IPS-18c (cell line): ENCODE measurements at regions not wholly inside any gene's neighbourhood (a gene's known extent, or its start where the extent isn't known, plus 50 kb on each side); places are given as distances from the start of the nearest gene placed in this dataset.

ENCODE experiments used
- H3K4me3 ChIP-seq: 2 replicates; pipeline ENCODE4 v1.7.0; 2013; ENCODE audit warnings: low read depth, mild to moderate bottlenecking, low read length, moderate library complexity; ENCODE audit not compliant: insufficient read depth
- H3K9me3 ChIP-seq: one replicate; pipeline ENCODE4 v1.6.1; 2013; ENCODE audit warnings: mild to moderate bottlenecking, low read length, moderate library complexity; ENCODE audit not compliant: control insufficient read depth, insufficient read depth

- H3K4me3 ChIP-seq = no peak overlapping the region
- no peaks in the 10 kb centered on the region for H3K9me3 ChIP-seq
These were observed 335.8 kb downstream of the TRIB2 start for GRCh38 chr2:13052547-13052946.

GRCh38 chr2:13056259-13056843 is 339.6 kb downstream of the TRIB2 start:
- no peaks in the 10 kb centered on the region for H3K9me3 ChIP-seq

GRCh38 chr2:13057671-13058070 is 340.9 kb downstream of the TRIB2 start:
- no peaks in the 10 kb centered on the region for H3K9me3 ChIP-seq
- no peak overlapping the region for H3K4me3 ChIP-seq

More at GRCh38 chr2:13056259-13056843, 339.6 kb downstream of the TRIB2 start:
- no peak overlapping the region for H3K4me3 ChIP-seq

- H3K4me3 ChIP-seq = no peak overlapping the region
- H3K9me3 ChIP-seq = no peaks in the 10 kb centered on the region
These were observed 349.9 kb downstream of the TRIB2 start for GRCh38 chr2:13066676-13067075.

- no peaks in the 10 kb centered on the region for H3K9me3 ChIP-seq
- H3K4me3 ChIP-seq = no peak overlapping the region
These were observed 350.8 kb downstream of the TRIB2 start for GRCh38 chr2:13067508-13067907.

GRCh38 chr2:13089971-13090370 is 373.2 kb downstream of the TRIB2 start:
- no peaks in the 10 kb centered on the region for H3K9me3 ChIP-seq
- H3K4me3 ChIP-seq = no peak overlapping the region

- Histone ChIP-seq H3K9me3 (no peaks in the 10 kb centered on the region), H3K4me3 (no peak overlapping the region)
These were observed 374.7 kb downstream of the TRIB2 start for GRCh38 chr2:13091455-13091854.

GRCh38 chr2:13091861-13092378 is 375.2 kb downstream of the TRIB2 start:
- no peak overlapping the region for H3K4me3 ChIP-seq
- H3K9me3 ChIP-seq = no peaks in the 10 kb centered on the region

GRCh38 chr2:13093416-13093991 is 376.8 kb downstream of the TRIB2 start:
- Histone ChIP-seq H3K9me3 (no peaks in the 10 kb centered on the region), H3K4me3 (no peak overlapping the region)

GRCh38 chr2:13102397-13103063 is 385.8 kb downstream of the TRIB2 start:
- H3K4me3 ChIP-seq = no peak overlapping the region
- H3K9me3 ChIP-seq = no peaks in the 10 kb centered on the region

GRCh38 chr2:13103151-13103550 is 386.4 kb downstream of the TRIB2 start:
- Histone ChIP-seq H3K9me3 (no peaks in the 10 kb centered on the region), H3K4me3 (no peak overlapping the region)

GRCh38 chr2:13103778-13104493 is 387.2 kb downstream of the TRIB2 start:
- no peaks in the 10 kb centered on the region for H3K9me3 ChIP-seq

GRCh38 chr2:13104723-13105122 is 388.0 kb downstream of the TRIB2 start:
- no peaks in the 10 kb centered on the region for H3K9me3 ChIP-seq
- H3K4me3 ChIP-seq = no peak overlapping the region

More at GRCh38 chr2:13103778-13104493, 387.2 kb downstream of the TRIB2 start:
- H3K4me3 ChIP-seq = no peak overlapping the region

- H3K4me3 ChIP-seq = no peak overlapping the region
These were observed 389.6 kb downstream of the TRIB2 start for GRCh38 chr2:13106302-13106701.

GRCh38 chr2:13109516-13109915 is 392.8 kb downstream of the TRIB2 start:
- H3K9me3 ChIP-seq = no peaks in the 10 kb centered on the region
- H3K4me3 ChIP-seq = no peak overlapping the region

More at GRCh38 chr2:13106302-13106701, 389.6 kb downstream of the TRIB2 start:
- no peaks in the 10 kb centered on the region for H3K9me3 ChIP-seq

GRCh38 chr2:13110825-13111224 is 394.1 kb downstream of the TRIB2 start:
- Histone ChIP-seq H3K9me3 (no peaks in the 10 kb centered on the region), H3K4me3 (no peak overlapping the region)

- no peak overlapping the region for H3K4me3 ChIP-seq
- no peaks in the 10 kb centered on the region for H3K9me3 ChIP-seq
These were observed 396.3 kb downstream of the TRIB2 start for GRCh38 chr2:13113002-13113401.

- Histone ChIP-seq H3K4me3 (no peak overlapping the region), H3K9me3 (no peaks in the 10 kb centered on the region)
These were observed 397.7 kb downstream of the TRIB2 start for GRCh38 chr2:13114391-13114790.
